Left lung (tissue), 4 donors: ENCODE measurements at regions not wholly inside any gene's neighbourhood (a gene's known extent, or its start where the extent isn't known, plus 50 kb on each side); places are given as distances from the start of the nearest gene placed in this dataset.

ENCODE experiments used
- ATAC-seq: fragments of 200-7000 bp; cut with Tn5 transposase; one replicate; pipeline ENCODE4 v1.9.1; 2020; ENCODE audit warnings: moderate library complexity
- DNase-seq, 4 donors: peaks; one replicate each; pipeline ENCODE4 v3.0.0-alpha.2; 2013 to 2020
- H3K27ac ChIP-seq, 2 donors: fragments of 200-600 bp; sonication (generic) in 1 of 2; one replicate each; pipeline versions ENCODE4 v1.5.0 to v1.8.0; 2020 to 2021
- H3K27me3 ChIP-seq, 2 donors: fragments of 200-600 bp; sonication (generic) in 1 of 2; one replicate each; pipeline versions ENCODE4 v1.5.0 to v1.8.0; 2020 to 2021
- H3K36me3 ChIP-seq, 2 donors: fragments of 200-600 bp; sonication (generic) in 1 of 2; one replicate each; pipeline versions ENCODE4 v1.5.0 to v1.8.0; 2020 to 2021
- H3K4me1 ChIP-seq, 2 donors: fragments of 200-600 bp; one replicate each; pipeline ENCODE4 v1.8.0; 2021
- H3K4me3 ChIP-seq, 2 donors: fragments of 200-600 bp; sonication (generic) in 1 of 2; one replicate each; pipeline versions ENCODE4 v1.5.0 to v1.8.0; 2020 to 2021; ENCODE audit warnings: mild to moderate bottlenecking in 1 of 2
- H3K9me3 ChIP-seq, 2 donors: fragments of 200-600 bp; sonication (generic) in 1 of 2; one replicate each; pipeline versions ENCODE4 v1.5.0 to v1.8.0; 2020 to 2021
- CTCF ChIP-seq, 2 donors: fragments of 200-600 bp; sonication (generic) in 1 of 2; IDR thresholded peaks; one replicate each; pipeline versions ENCODE4 v1.5.0 to v1.8.0; 2021; ENCODE audit warnings: antibody characterized with exemption in 2 of 2
- intact Hi-C, 2 donors: fragments of 100-400 bp; cut with DNase I; formaldehyde crosslinking; loops; one replicate each; pipeline versions ENCODE4 v1.11.2 to v1.14.2; 2022
- donor health status: DM: no; HTN: yes; CAD: no.
- donor health status: DM: no; HTN: no; CAD: no.

GRCh38 chr18:44609181-44609941 is 71.3 kb upstream of the SETBP1 start:
- H3K4me3 ChIP-seq, result no peak overlapping the region
- H3K4me1 ChIP-seq, result no peaks in the 10 kb centered on the region
- no peaks in the 10 kb centered on the region for H3K9me3 ChIP-seq
- H3K27ac ChIP-seq, result no peak overlapping the region
- H3K36me3 ChIP-seq, result no peaks in the 10 kb centered on the region
- H3K27me3 ChIP-seq, result no peaks in the 10 kb centered on the region
- no peak for DNase-seq
- no peak for ATAC-seq
- TF ChIP-seq CTCF (IDR thresholded peaks at IDR 0.05), result no peak
- intact Hi-C loops, result no loop called here

- no peaks in the 10 kb centered on the region for H3K36me3 ChIP-seq
- H3K27ac ChIP-seq, result no peak overlapping the region
- no peaks in the 10 kb centered on the region for H3K4me1 ChIP-seq
- intact Hi-C loops, result no loop called here
- no peak for TF ChIP-seq CTCF (IDR thresholded peaks at IDR 0.05)
- peaks cover 0 to 6% of the 10 kb centered on the region in 2 donors for H3K9me3 ChIP-seq
- no peak for ATAC-seq
- no peak for DNase-seq
- H3K4me3 ChIP-seq, result no peak overlapping the region
- no peaks in the 10 kb centered on the region for H3K27me3 ChIP-seq
Observed at GRCh38 chr18:44620812-44621211, 59.9 kb upstream of the SETBP1 start.

- no peak for ATAC-seq
- Histone ChIP-seq H3K27ac (no peak overlapping the region), H3K4me3 (no peak overlapping the region), H3K27me3 (no peaks in the 10 kb centered on the region), H3K9me3 (no peaks in the 10 kb centered on the region), H3K36me3 (no peaks in the 10 kb centered on the region), H3K4me1 (no peaks in the 10 kb centered on the region)
- DNase-seq, result no peak
- no peak for TF ChIP-seq CTCF (IDR thresholded peaks at IDR 0.05)
- intact Hi-C loops, result no loop called here
Observed at GRCh38 chr18:44624052-44624451, 56.6 kb upstream of the SETBP1 start.

- ATAC-seq (no peak), DNase-seq (peak in 1 of 4 donors; percentile 20)
- no peaks in the 10 kb centered on the region for H3K27me3 ChIP-seq
- no peaks in the 10 kb centered on the region for H3K4me1 ChIP-seq
- intact Hi-C loops, result no loop called here
- H3K4me3 ChIP-seq, result no peak overlapping the region
- no peak overlapping the region for H3K27ac ChIP-seq
- no peaks in the 10 kb centered on the region for H3K9me3 ChIP-seq
- H3K36me3 ChIP-seq, result no peaks in the 10 kb centered on the region
- no peak for TF ChIP-seq CTCF (IDR thresholded peaks at IDR 0.05)
Observed at GRCh38 chr18:44625386-44625785, 55.3 kb upstream of the SETBP1 start.

GRCh38 chr18:44626236-44626635 is 54.5 kb upstream of the SETBP1 start:
- ATAC-seq, result no peak
- H3K36me3 ChIP-seq, result no peaks in the 10 kb centered on the region
- H3K27ac ChIP-seq, result no peak overlapping the region
- intact Hi-C loops, result no loop called here
- DNase-seq, result no peak
- H3K9me3 ChIP-seq, result no peaks in the 10 kb centered on the region
- no peaks in the 10 kb centered on the region for H3K4me1 ChIP-seq
- TF ChIP-seq CTCF (IDR thresholded peaks at IDR 0.05), result no peak
- no peaks in the 10 kb centered on the region for H3K27me3 ChIP-seq
- H3K4me3 ChIP-seq, result no peak overlapping the region
